Vagina (tissue), 2 donors: ENCODE measurements at regions not wholly inside any gene's neighbourhood (a gene's known extent, or its start where the extent isn't known, plus 50 kb on each side); places are given as distances from the start of the nearest gene placed in this dataset.

ENCODE experiments used
- DNase-seq, 2 donors: peaks; one replicate each; pipeline ENCODE4 v3.0.0-alpha.2; 2017; ENCODE audit errors: extremely low spot score in 2 of 2
- H3K27ac ChIP-seq: fragments of 200-600 bp; sonication (generic); one replicate; pipeline ENCODE4 v1.5.1; 2019
- H3K27me3 ChIP-seq: fragments of 200-600 bp; sonication (generic); one replicate; pipeline ENCODE4 v1.5.1; 2019
- H3K36me3 ChIP-seq, 2 donors: fragments of 200-600 bp; sonication (generic); one replicate each; pipeline ENCODE4 v1.5.1; 2017 to 2019
- H3K4me1 ChIP-seq: fragments of 200-600 bp; sonication (generic); one replicate; pipeline ENCODE4 v1.5.1; 2019
- H3K4me3 ChIP-seq, 2 donors: fragments of 200-600 bp; sonication (generic); 1 replicate in 1 of 2; 2 replicates in 1 of 2; pipeline ENCODE4 v1.5.1; 2016 to 2019
- H3K9me3 ChIP-seq: fragments of 200-600 bp; sonication (generic); one replicate; pipeline ENCODE4 v1.5.1; 2019
- POLR2A ChIP-seq, 2 donors: fragments of 450-650 bp; IDR thresholded peaks; one replicate each; pipeline ENCODE4 v1.6.1; 2017; ENCODE audit warnings: antibody characterized with exemption in 2 of 2, mild to moderate bottlenecking in 2 of 2, moderate library complexity in 2 of 2
- POLR2AphosphoS5 ChIP-seq, 2 donors: sonication (generic); formaldehyde crosslinking; IDR thresholded peaks; one replicate each; pipeline ENCODE4 v1.9.0; 2017; ENCODE audit warnings: antibody characterized with exemption in 2 of 2, mild to moderate bottlenecking in 2 of 2, low read depth in 1 of 2; ENCODE audit not compliant: insufficient read depth in 1 of 2
- intact Hi-C: fragments of 100-400 bp; cut with DNase I; formaldehyde crosslinking; loops from one replicate; pipeline ENCODE4 v1.15.1; 2023
- TF ChIP-seq, protein P1 (sequence below), 3 experiments: fragments of 450-650 bp in 2 of 3; fragments of 200-600 bp in 1 of 3; sonication (generic) in 1 of 3; IDR thresholded peaks; one replicate each; pipeline ENCODE4 v1.5.1; 2017 to 2019; ENCODE audit warnings: antibody characterized with exemption in 3 of 3, mild to moderate bottlenecking in 2 of 3, moderate library complexity in 2 of 3

DNA sequence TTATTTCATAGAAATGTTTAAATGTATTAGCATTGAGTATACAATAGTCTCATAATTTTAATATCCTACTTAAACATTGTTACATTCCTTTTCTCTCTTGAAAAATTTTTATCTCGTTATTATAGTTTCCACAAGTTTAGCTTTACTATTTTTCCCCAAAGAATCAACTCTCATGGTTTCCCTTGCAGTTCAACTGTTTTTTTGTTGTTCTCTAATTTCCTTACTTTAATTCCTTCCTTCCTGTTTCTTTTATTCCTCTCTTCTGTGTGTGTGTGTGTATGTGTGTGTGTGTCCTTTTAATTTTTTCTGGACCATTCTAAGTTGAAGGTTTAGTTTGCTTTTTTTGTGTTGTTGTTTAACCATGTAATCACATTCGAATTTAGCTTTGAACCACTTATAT lies 171.1 kb downstream of the GASK1B start:
- peaks cover 13% of the 10 kb centered on the region for H3K4me1 ChIP-seq
- H3K4me3 ChIP-seq: no peak overlapping the region
- H3K27me3 ChIP-seq: no peaks in the 10 kb centered on the region
- TF ChIP-seq, protein P1, sequence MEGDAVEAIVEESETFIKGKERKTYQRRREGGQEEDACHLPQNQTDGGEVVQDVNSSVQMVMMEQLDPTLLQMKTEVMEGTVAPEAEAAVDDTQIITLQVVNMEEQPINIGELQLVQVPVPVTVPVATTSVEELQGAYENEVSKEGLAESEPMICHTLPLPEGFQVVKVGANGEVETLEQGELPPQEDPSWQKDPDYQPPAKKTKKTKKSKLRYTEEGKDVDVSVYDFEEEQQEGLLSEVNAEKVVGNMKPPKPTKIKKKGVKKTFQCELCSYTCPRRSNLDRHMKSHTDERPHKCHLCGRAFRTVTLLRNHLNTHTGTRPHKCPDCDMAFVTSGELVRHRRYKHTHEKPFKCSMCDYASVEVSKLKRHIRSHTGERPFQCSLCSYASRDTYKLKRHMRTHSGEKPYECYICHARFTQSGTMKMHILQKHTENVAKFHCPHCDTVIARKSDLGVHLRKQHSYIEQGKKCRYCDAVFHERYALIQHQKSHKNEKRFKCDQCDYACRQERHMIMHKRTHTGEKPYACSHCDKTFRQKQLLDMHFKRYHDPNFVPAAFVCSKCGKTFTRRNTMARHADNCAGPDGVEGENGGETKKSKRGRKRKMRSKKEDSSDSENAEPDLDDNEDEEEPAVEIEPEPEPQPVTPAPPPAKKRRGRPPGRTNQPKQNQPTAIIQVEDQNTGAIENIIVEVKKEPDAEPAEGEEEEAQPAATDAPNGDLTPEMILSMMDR (IDR thresholded peaks at IDR 0.05): no peak
- TF ChIP-seq POLR2A (IDR thresholded peaks at IDR 0.05): no peak
- no peak for TF ChIP-seq POLR2AphosphoS5 (IDR thresholded peaks at IDR 0.05; ENCODE audit: insufficient read depth in 1 of 2, low read depth in 1 of 2)
- no peaks in the 10 kb centered on the region for H3K36me3 ChIP-seq
- DNase-seq: no peak
- H3K27ac ChIP-seq: no peak overlapping the region
- no peaks in the 10 kb centered on the region for H3K9me3 ChIP-seq
- intact Hi-C loops: no loop called here

DNA sequence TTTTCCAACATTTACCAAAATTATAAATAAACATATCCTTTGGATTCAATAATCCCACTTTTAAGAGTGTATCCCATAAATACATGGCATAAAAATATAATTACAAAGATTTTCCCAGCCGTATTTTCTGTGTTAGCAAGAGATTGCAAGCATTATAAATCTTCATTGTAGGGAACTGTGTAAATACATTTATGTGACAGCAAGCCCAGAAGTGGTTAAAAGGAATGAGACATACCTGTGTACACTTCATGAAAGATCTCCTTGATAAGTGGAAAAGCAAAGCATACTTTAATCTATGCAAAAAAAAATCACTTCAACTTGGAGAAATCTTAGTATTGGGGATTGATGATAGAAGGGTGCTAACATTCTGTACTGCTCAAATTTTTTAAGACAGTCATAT lies 173.1 kb downstream of the GASK1B start:
- intact Hi-C loops: no loop called here
- Histone ChIP-seq H3K9me3 (no peaks in the 10 kb centered on the region), H3K4me1 (no peaks in the 10 kb centered on the region), H3K36me3 (no peaks in the 10 kb centered on the region), H3K27ac (no peak overlapping the region), H3K27me3 (no peaks in the 10 kb centered on the region), H3K4me3 (no peak overlapping the region)
- TF ChIP-seq POLR2A (IDR thresholded peaks at IDR 0.05): no peak
- TF ChIP-seq, protein P1 (IDR thresholded peaks at IDR 0.05): no peak
- no peak for TF ChIP-seq POLR2AphosphoS5 (IDR thresholded peaks at IDR 0.05; ENCODE audit: insufficient read depth in 1 of 2, low read depth in 1 of 2)
- DNase-seq: no peak

GRCh38 chr4:157997296-157997695 lies 175.5 kb downstream of the GASK1B start:
- no peak for DNase-seq
- Histone ChIP-seq H3K27me3 (no peaks in the 10 kb centered on the region), H3K4me3 (no peak overlapping the region), H3K9me3 (no peaks in the 10 kb centered on the region), H3K27ac (no peak overlapping the region), H3K4me1 (peaks cover 13% of the 10 kb centered on the region), H3K36me3 (no peaks in the 10 kb centered on the region)
- intact Hi-C loops: no loop called here
- TF ChIP-seq POLR2AphosphoS5 (IDR thresholded peaks at IDR 0.05; ENCODE audit: insufficient read depth in 1 of 2, low read depth in 1 of 2) (no peak), POLR2A (IDR thresholded peaks at IDR 0.05) (no peak)
- TF ChIP-seq, protein P1 (IDR thresholded peaks at IDR 0.05): no peak

DNA sequence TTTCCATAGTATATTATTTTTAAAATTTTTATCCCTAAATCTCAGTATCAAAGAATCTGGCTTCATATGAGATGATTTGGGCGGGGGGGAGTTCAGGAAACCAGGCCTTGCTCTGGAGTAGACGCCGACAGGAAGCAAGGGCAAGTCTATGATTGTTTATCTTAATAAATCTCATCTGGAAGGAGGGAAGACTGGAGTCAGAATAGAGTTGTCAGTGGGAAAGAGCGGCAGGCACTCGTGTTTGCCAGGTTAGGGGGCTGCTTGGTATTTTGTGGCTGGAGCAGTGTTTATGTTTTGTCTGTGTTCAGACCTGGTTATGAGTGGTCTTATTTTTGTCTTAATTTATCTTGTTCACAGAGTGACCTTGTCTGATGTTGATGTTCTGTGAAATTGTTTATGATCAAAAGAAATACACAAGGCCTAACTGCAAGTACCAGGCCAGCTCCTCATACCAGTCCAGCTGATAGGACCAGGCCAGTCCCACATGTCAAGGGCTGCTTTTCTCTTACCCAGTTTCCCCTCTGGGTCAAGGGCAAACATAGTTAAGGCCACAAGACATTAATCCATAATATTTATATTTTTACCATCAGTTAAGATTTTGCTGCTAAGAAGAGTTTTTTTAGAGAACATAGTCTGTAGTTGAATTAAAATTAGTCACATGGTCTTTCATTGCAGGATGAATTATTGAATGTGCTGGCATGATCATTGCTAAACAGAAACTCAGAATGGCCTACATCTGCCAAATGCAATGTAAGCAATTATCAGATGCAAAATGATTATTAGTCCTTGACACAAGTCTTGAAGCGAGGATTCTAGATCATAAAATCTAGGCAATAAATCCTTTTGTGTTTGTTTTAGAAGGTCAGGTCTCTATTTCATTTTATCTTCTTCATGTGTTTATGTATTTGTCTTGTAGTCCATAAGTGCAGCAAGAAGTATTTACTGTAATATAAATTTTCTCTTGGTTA lies 176.5 kb downstream of the GASK1B start:
- Histone ChIP-seq H3K27me3 (no peaks in the 10 kb centered on the region), H3K9me3 (no peaks in the 10 kb centered on the region), H3K4me1 (peaks cover 14% of the 10 kb centered on the region), H3K4me3 (no peak overlapping the region), H3K27ac (no peak overlapping the region), H3K36me3 (no peaks in the 10 kb centered on the region)
- DNase-seq: no peak
- intact Hi-C loops: no loop called here
- TF ChIP-seq POLR2A (IDR thresholded peaks at IDR 0.05) (no peak), POLR2AphosphoS5 (IDR thresholded peaks at IDR 0.05; ENCODE audit: insufficient read depth in 1 of 2, low read depth in 1 of 2) (no peak)
- TF ChIP-seq, protein P1 (IDR thresholded peaks at IDR 0.05): no peak

- no peak for DNase-seq
- Histone ChIP-seq H3K4me3 (no peak overlapping the region), H3K27ac (no peak overlapping the region), H3K4me1 (peaks cover 14% of the 10 kb centered on the region), H3K9me3 (no peaks in the 10 kb centered on the region), H3K36me3 (no peaks in the 10 kb centered on the region), H3K27me3 (no peaks in the 10 kb centered on the region)
- TF ChIP-seq POLR2AphosphoS5 (IDR thresholded peaks at IDR 0.05; ENCODE audit: insufficient read depth in 1 of 2, low read depth in 1 of 2) (no peak), POLR2A (IDR thresholded peaks at IDR 0.05) (no peak)
- TF ChIP-seq, protein P1 (IDR thresholded peaks at IDR 0.05): no peak
- intact Hi-C loops: loop anchor here (5.0 kb wide), 2 partner anchors 177 to 257 kb away; partner anchors contain the start of gene GASK1B
These were observed 178.0 kb downstream of the GASK1B start for GRCh38 chr4:157994863-157995262.
